GM21529 (cell line): ENCODE measurements at regions not wholly inside any gene's neighbourhood (a gene's known extent, or its start where the extent isn't known, plus 50 kb on each side); places are given as distances from the start of the nearest gene placed in this dataset.

Experiments used
- ATAC-seq: cut with Tn5 transposase; IDR thresholded peaks from one replicate; pipeline ENCODE4 v1.9.1; 2021; ENCODE audit not compliant: unreplicated experiment

GRCh38 chrX:7233580-7234406 is 85.8 kb upstream of the PUDP start:
- no peak for ATAC-seq

GRCh38 chrX:7228226-7228625 is 80.3 kb upstream of the PUDP start:
- ATAC-seq = no peak

- ATAC-seq = no peak
Measured at GRCh38 chrX:7225338-7225737, 77.4 kb upstream of the PUDP start.

- peak; percentile 45 for ATAC-seq
Measured at GRCh38 chrX:7223271-7223670, 75.3 kb upstream of the PUDP start.

GRCh38 chrX:7220121-7220520 is 72.2 kb upstream of the PUDP start:
- ATAC-seq = no peak

GRCh38 chrX:7219153-7219705 is 71.3 kb upstream of the PUDP start:
- peak; percentile 57 for ATAC-seq

GRCh38 chrX:7218321-7219152 is 70.6 kb upstream of the PUDP start:
- ATAC-seq = no peak

- ATAC-seq = no peak
Measured at GRCh38 chrX:7216981-7217587, 69.1 kb upstream of the PUDP start.

GRCh38 chrX:7215842-7216241 is 67.9 kb upstream of the PUDP start:
- no peak for ATAC-seq

GRCh38 chrX:7214251-7214650 is 66.3 kb upstream of the PUDP start:
- ATAC-seq = no peak

- ATAC-seq = no peak
Measured at GRCh38 chrX:7205037-7205577, 57.2 kb upstream of the PUDP start.

- no peak for ATAC-seq
Measured at GRCh38 chrX:7204619-7205018, 56.7 kb upstream of the PUDP start.

GRCh38 chrX:7202206-7202605 is 54.3 kb upstream of the PUDP start:
- no peak for ATAC-seq

GRCh38 chrX:7201496-7201895 is 53.5 kb upstream of the PUDP start:
- no peak for ATAC-seq

GRCh38 chrX:7198499-7198898 is 50.5 kb upstream of the PUDP start:
- no peak for ATAC-seq
